HG02571 (cell line): ENCODE measurements at regions not wholly inside any gene's neighbourhood (a gene's known extent, or its start where the extent isn't known, plus 50 kb on each side); places are given as distances from the start of the nearest gene placed in this dataset.

ENCODE experiments used
- ATAC-seq: cut with Tn5 transposase; IDR thresholded peaks from one replicate; pipeline ENCODE4 v1.9.1; 2021; ENCODE audit warnings: mild to moderate bottlenecking, moderate library complexity; ENCODE audit not compliant: unreplicated experiment

DNA sequence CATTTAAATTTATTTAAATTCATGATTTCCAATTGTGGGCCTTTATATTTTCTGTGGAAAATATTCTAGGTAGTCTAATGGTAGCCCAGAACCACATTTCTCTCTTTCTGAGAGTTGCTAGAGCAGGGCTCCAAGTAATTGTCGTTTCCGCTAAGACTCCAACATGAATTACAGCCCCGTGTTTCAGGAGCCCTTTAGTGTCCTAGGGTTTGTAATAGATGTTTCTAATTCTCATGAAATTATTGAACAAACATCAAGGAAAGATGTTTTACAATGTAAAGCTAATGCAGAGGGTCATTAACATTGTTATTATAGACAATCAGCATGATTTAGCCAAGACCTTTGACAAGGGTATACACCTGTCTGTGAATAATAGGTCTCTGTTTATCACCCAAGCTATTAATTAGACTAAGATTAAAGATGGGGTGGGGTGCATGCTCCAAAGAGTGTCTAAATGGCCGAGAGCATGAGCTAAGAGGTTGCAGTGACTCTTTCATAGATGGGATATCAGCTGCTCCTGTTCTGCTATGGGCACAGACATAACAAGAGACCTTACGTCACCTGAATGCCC lies 81.8 kb upstream of the NTM start:
- no peak for ATAC-seq

DNA sequence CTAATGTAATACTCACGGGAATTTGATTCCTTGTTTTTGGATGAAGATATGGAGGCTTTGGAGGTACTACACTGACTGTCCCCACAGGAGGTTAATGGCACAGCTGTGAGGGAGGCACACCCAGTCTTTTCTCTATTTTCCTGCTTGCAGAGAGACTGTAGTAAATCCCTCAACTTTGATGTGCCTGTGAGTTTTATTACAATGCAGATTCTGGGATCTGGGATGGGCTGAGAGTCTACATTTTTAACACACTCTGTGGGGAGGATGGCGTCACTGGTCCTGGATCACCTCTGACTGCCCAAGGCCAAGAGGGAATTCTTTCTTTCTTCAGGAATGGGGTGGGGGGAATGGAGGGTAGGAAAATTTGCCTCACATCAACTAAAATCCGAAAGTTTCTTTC lies 80.2 kb upstream of the NTM start:
- no peak for ATAC-seq

- ATAC-seq = no peak
Measured at GRCh38 chr11:131295986-131296385, 74.4 kb upstream of the NTM start.

GRCh38 chr11:131297441-131297840 lies 73.0 kb upstream of the NTM start:
- no peak for ATAC-seq

GRCh38 chr11:131299598-131300438 lies 70.6 kb upstream of the NTM start:
- no peak for ATAC-seq

GRCh38 chr11:131300439-131300717 lies 70.0 kb upstream of the NTM start:
- no peak for ATAC-seq

DNA sequence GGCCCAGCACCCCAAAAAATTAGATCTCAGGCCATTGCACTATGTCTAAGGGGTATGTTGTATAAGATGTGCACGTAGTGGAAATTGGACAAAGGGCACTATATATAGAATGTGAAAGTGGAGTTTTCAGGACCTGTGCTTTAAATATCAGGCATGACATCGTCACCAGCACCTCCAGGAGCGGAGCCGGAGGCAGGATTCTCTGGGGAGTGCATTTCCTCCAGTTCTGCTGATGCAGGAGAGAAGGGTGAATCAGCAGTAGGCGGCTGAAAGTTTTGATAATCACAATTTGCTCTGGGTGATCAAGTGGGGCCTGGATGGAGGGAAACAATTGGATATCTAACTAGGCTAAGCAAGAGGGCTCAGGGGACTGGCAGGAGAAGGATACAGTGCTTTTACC lies 69.1 kb upstream of the NTM start:
- no peak for ATAC-seq

DNA sequence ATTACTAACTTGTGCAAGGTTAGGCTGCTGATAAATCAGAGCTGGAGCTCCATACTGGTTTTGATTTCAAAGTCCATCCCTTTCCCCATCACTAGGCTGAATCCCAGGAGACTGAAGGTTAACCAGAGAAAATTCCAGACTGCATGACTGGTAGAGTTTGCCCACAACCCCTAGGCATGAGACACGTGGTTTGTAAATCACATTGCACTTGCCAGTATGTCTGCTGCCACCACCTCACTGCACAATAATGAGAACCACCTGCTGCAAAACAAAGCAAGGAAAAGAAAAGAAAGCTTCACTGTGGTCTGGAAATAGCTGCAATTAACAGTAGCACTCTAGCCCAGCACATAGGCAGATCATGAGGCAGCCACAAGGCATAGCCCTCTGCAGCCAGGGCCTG lies 67.6 kb upstream of the NTM start:
- no peak for ATAC-seq

GRCh38 chr11:131303611-131304119 lies 66.8 kb upstream of the NTM start:
- ATAC-seq = no peak

DNA sequence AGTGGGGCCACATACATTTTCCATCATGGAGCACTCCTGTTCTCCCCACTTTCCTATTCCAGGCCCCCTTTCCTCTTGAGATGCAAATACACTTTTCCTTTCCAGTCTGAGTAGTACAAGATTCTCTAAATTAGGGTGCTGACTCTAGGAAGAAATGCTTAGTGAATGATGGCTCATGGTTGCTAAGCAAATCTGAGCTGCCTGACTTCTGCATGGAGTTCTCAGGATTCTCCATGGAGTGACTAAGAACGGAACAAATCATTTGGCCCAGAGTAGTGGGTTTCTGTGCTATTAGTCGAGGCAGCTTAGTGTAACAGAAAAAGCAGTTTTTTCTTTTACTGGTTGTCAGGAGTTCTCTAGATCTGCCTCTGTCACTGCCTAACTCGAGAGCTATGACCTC lies 65.4 kb upstream of the NTM start:
- no peak for ATAC-seq

GRCh38 chr11:131307506-131307905 lies 62.9 kb upstream of the NTM start:
- no peak for ATAC-seq

GRCh38 chr11:131309776-131310175 lies 60.6 kb upstream of the NTM start:
- ATAC-seq = no peak

DNA sequence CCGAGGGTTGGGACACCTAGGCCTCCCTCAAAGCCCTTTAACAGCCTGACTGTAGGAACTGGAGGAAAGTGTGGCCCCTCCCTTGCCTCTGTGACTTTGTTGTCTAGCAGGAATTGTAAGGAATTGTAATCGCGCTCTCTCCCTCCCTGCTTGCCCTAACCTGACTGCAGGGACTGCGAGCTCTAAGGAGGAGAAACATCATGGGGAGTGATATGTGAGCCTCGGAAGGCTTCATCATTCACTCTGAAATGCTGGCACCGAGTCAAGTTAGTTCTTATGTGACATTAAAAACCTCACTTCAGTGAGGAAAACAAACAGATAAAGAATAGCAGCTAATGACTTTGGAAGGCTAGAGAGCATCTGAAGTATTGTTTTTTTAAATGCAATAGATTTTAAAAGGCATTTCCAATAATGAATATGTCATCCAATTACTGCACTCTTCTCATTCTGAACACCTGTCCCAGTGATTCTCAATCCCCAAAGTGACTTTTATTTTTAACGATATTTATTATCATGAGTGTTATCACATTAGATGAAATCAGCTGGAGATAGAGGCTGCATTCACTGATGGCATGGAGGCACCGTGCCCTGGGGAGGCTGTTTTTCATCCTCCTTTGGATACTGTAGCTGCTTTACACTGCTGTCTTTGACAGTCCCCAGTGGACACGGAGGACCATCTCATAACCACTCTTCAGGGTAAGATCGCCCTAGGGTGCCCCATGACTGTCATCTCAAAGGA lies 58.5 kb upstream of the NTM start:
- ATAC-seq = no peak
